NB4 (cell line): ENCODE measurements at regions not wholly inside any gene's neighbourhood (a gene's known extent, or its start where the extent isn't known, plus 50 kb on each side); places are given as distances from the start of the nearest gene placed in this dataset.

Experiments
- DNase-seq: peaks from one replicate; pipeline ENCODE4 v3.0.0; 2010; ENCODE audit warnings: low read depth
- H3K4me3 ChIP-seq: one replicate; pipeline ENCODE4 v1.5.1; 2011; ENCODE audit warnings: mild to moderate bottlenecking, low read depth, low read length, moderate library complexity
- MYC ChIP-seq: IDR thresholded peaks from 2 replicates; pipeline ENCODE4 v1.6.1; 2011; ENCODE audit warnings: low read depth, low read length
- POLR2A ChIP-seq: IDR thresholded peaks from 2 replicates; pipeline ENCODE4 v1.6.1; 2011; ENCODE audit warnings: mild to moderate bottlenecking; ENCODE audit not compliant: insufficient read length; ENCODE audit errors: extremely low read depth
- TF ChIP-seq, protein P1 (sequence below): IDR thresholded peaks from one replicate; pipeline ENCODE4 v1.5.1; 2012; ENCODE audit warnings: low read depth, low read length
- TF ChIP-seq, protein P2 (sequence below): IDR thresholded peaks from 2 replicates; pipeline ENCODE4 v1.6.1; 2011; ENCODE audit warnings: low read depth, low read length

- peak; percentile 47 for DNase-seq
- peak overlapping the region; percentile 70 for H3K4me3 ChIP-seq
- TF ChIP-seq, protein P1, sequence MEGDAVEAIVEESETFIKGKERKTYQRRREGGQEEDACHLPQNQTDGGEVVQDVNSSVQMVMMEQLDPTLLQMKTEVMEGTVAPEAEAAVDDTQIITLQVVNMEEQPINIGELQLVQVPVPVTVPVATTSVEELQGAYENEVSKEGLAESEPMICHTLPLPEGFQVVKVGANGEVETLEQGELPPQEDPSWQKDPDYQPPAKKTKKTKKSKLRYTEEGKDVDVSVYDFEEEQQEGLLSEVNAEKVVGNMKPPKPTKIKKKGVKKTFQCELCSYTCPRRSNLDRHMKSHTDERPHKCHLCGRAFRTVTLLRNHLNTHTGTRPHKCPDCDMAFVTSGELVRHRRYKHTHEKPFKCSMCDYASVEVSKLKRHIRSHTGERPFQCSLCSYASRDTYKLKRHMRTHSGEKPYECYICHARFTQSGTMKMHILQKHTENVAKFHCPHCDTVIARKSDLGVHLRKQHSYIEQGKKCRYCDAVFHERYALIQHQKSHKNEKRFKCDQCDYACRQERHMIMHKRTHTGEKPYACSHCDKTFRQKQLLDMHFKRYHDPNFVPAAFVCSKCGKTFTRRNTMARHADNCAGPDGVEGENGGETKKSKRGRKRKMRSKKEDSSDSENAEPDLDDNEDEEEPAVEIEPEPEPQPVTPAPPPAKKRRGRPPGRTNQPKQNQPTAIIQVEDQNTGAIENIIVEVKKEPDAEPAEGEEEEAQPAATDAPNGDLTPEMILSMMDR: no peak
- TF ChIP-seq MYC (no peak), POLR2A (no peak)
- TF ChIP-seq, protein P2, sequence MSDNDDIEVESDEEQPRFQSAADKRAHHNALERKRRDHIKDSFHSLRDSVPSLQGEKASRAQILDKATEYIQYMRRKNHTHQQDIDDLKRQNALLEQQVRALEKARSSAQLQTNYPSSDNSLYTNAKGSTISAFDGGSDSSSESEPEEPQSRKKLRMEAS: no peak
These were observed 75.9 kb upstream of the VGLL4 start for GRCh38 chr3:11719406-11720303.

DNA sequence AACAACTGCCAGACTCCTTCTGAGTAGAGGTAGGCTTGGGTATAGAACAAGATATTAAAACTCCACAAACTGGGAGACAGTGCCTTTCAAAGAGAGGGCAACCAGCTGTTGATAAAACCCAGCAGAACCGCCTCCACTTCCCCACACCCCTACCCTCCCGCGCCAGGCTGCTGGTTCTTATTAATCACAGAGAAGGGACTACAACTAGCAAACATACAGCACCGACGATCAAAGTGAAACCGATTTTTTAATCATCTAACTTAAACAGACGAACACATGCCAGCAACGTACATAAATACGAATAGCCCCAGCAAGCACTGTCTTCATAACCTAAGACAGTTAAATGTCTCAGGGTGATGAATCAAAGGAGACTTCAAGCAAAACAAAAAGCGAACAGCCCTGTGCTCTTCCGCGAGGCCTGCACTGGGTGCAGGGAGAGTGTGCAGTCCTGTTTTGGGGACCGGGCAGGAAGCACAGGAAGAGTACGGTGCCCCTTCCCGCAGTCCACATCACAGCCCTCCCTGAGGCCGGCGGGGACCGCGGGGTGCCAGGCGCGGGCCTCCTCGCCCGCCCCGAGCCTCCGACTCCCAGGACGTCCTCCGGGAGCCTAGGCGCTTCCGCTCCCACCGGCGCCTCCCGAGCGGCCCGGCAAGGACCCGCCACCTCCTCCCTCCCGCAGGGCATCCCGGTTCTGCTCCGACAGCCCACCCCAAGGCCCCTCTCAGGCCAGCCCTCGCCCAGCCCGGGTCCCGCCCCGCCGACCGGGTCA lies 75.1 kb upstream of the VGLL4 start:
- no peak for TF ChIP-seq MYC
- TF ChIP-seq, protein P1: no peak
- TF ChIP-seq, protein P2: no peak
- no peak for TF ChIP-seq POLR2A
- DNase-seq: peak; percentile 54
- H3K4me3 ChIP-seq: peak overlapping the region; percentile 70

DNA sequence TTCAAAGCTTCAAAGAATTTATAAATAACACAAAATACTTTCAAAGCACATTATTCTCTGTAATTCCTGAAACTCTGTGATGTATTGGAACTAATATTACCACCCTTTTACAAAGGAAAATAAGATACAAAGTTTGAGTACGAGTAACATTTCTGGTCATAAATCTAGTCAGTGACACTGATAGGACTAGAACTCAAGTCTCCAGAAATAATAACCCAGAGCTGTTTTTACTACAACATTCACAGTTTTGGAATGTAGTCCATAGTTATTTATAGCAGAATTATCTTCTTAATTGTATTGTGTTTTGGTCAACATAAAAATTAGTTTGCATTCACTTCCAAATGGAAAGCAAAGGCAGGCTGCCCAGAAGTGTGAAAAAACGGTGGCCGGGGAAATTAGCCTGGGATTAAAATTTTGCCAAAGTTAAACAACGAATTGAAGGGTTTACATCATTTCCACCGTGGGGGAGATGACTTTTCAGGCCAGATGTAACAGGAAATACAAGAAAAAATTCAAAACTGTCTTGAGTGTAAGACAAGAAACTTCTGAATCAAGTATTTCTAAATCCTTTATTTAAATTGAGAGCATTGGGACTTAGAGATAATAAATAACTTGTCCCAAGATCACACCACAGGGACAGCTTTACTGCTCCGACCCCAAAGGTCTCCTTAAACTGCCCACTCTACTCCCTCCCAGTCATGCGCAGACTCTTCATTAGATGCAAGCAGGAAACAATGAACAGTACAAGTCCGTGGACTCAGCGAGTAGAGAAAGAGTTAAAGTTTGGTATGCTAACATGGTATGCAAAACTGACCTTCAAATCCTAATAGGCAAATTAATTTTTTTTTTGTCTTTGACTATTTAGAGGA lies 74.3 kb upstream of the VGLL4 start:
- TF ChIP-seq, protein P2: no peak
- no peak for TF ChIP-seq MYC
- TF ChIP-seq POLR2A: no peak
- TF ChIP-seq, protein P1: no peak
- H3K4me3 ChIP-seq: peak overlapping the region; percentile 70
- DNase-seq: peak; percentile 15

- DNase-seq: no peak
- no peak overlapping the region for H3K4me3 ChIP-seq
- TF ChIP-seq, protein P1: no peak
- TF ChIP-seq MYC: no peak
- TF ChIP-seq POLR2A: no peak
- TF ChIP-seq, protein P2: no peak
These were observed 73.6 kb upstream of the VGLL4 start for GRCh38 chr3:11717301-11717700.

DNA sequence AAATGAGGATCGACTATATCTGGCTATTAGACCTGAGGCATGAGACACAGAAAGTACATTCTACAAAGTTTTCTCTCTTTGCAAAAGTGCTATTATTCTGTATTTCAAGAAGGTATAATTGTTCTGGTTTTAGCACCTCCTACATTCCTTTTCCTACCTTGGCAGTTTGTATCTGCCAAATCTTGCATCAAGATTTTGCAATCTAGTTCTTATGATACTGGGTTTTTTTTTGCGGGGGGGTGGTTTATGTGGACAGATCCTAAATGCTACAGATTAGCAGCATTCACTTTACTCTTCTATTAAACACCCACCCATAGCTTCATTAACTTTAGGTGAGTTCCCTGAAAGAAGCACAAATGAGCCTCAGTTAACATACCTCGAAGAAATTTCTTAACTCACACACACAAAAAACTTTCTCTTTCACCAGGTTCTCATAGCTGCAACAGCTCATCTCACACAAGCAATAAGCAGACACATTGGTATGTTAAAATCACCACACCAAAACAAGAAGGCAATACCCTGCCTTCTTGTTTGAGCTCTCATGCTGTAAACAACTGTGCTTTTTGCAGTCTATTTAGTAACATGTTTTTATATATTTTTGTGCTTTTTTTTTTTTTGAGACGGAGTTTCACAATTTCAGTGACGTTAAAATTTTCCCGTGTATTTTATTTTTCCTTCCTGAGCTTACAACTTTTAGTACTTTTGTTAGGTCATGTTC lies 73.0 kb upstream of the VGLL4 start:
- TF ChIP-seq, protein P2: no peak
- TF ChIP-seq, protein P1: no peak
- TF ChIP-seq MYC (no peak), POLR2A (no peak)
- H3K4me3 ChIP-seq: no peak overlapping the region
- peak; percentile 16 for DNase-seq
